MG63 (cell line): ENCODE measurements at regions not wholly inside any gene's neighbourhood (a gene's known extent, or its start where the extent isn't known, plus 50 kb on each side); places are given as distances from the start of the nearest gene placed in this dataset.

ENCODE experiments used
- DNase-seq: peaks from one replicate; pipeline ENCODE4 v3.0.0-alpha.2; 2020
- H3K27me3 ChIP-seq: fragments of 250-450 bp; sonication (Bioruptor Pico); 2 replicates; pipeline ENCODE4 v1.5.1; 2020; ENCODE audit warnings: mild to moderate bottlenecking, moderate library complexity
- H3K36me3 ChIP-seq: fragments of 250-450 bp; sonication (Bioruptor Pico); 2 replicates; pipeline ENCODE4 v1.5.1; 2020; ENCODE audit warnings: mild to moderate bottlenecking, moderate library complexity
- H3K4me3 ChIP-seq: fragments of 250-450 bp; sonication (Bioruptor Pico); 2 replicates; pipeline ENCODE4 v1.5.1; 2020; ENCODE audit warnings: mild to moderate bottlenecking, moderate library complexity
- H3K9me3 ChIP-seq: fragments of 250-450 bp; sonication (Bioruptor Pico); 2 replicates; pipeline ENCODE4 v1.5.1; 2020; ENCODE audit warnings: mild to moderate bottlenecking, moderate library complexity

GRCh38 chr7:25710959-25711358 lies 441.0 kb upstream of the NFE2L3 start:
- DNase-seq, result no peak

GRCh38 chr7:25711940-25712339 lies 440.1 kb upstream of the NFE2L3 start:
- Histone ChIP-seq H3K36me3 (no peaks in the 10 kb centered on the region), H3K4me3 (no peak overlapping the region), H3K9me3 (no peaks in the 10 kb centered on the region), H3K27me3 (no peaks in the 10 kb centered on the region)
- no peak for DNase-seq

More at GRCh38 chr7:25710959-25711358, 441.0 kb upstream of the NFE2L3 start:
- H3K36me3 ChIP-seq, result no peaks in the 10 kb centered on the region
- no peaks in the 10 kb centered on the region for H3K27me3 ChIP-seq
- no peak overlapping the region for H3K4me3 ChIP-seq
- no peaks in the 10 kb centered on the region for H3K9me3 ChIP-seq

- Histone ChIP-seq H3K36me3 (no peaks in the 10 kb centered on the region), H3K4me3 (no peak overlapping the region), H3K9me3 (no peaks in the 10 kb centered on the region), H3K27me3 (no peaks in the 10 kb centered on the region)
- no peak for DNase-seq
Measured at GRCh38 chr7:25712500-25712899, 439.5 kb upstream of the NFE2L3 start.

- DNase-seq, result no peak
- Histone ChIP-seq H3K36me3 (no peaks in the 10 kb centered on the region), H3K27me3 (no peaks in the 10 kb centered on the region), H3K4me3 (no peak overlapping the region), H3K9me3 (no peaks in the 10 kb centered on the region)
Measured at GRCh38 chr7:25714013-25714412, 438.0 kb upstream of the NFE2L3 start.

GRCh38 chr7:25716421-25716820 lies 435.6 kb upstream of the NFE2L3 start:
- Histone ChIP-seq H3K4me3 (no peak overlapping the region), H3K27me3 (no peaks in the 10 kb centered on the region), H3K9me3 (no peaks in the 10 kb centered on the region), H3K36me3 (no peaks in the 10 kb centered on the region)
- DNase-seq, result no peak

GRCh38 chr7:25718596-25718995 lies 433.4 kb upstream of the NFE2L3 start:
- peaks cover 2% of the 10 kb centered on the region; the same call in 1 of the 2 replicates for H3K27me3 ChIP-seq
- H3K36me3 ChIP-seq, result no peaks in the 10 kb centered on the region
- no peak overlapping the region for H3K4me3 ChIP-seq
- no peak for DNase-seq
- H3K9me3 ChIP-seq, result no peaks in the 10 kb centered on the region

GRCh38 chr7:25719190-25719896 lies 432.7 kb upstream of the NFE2L3 start:
- Histone ChIP-seq H3K9me3 (no peaks in the 10 kb centered on the region), H3K36me3 (no peaks in the 10 kb centered on the region), H3K27me3 (peaks cover 2% of the 10 kb centered on the region; the same call in 1 of the 2 replicates), H3K4me3 (no peak overlapping the region)
- no peak for DNase-seq

GRCh38 chr7:25720427-25720826 lies 431.6 kb upstream of the NFE2L3 start:
- no peaks in the 10 kb centered on the region for H3K9me3 ChIP-seq
- DNase-seq, result no peak

GRCh38 chr7:25722856-25723255 lies 429.1 kb upstream of the NFE2L3 start:
- no peak for DNase-seq
- H3K9me3 ChIP-seq, result no peaks in the 10 kb centered on the region
- H3K27me3 ChIP-seq, result peaks cover 2% of the 10 kb centered on the region; the same call in 1 of the 2 replicates
- H3K36me3 ChIP-seq, result no peaks in the 10 kb centered on the region
- H3K4me3 ChIP-seq, result no peak overlapping the region

More at GRCh38 chr7:25720427-25720826, 431.6 kb upstream of the NFE2L3 start:
- peaks cover 2% of the 10 kb centered on the region; the same call in 1 of the 2 replicates for H3K27me3 ChIP-seq
- no peaks in the 10 kb centered on the region for H3K36me3 ChIP-seq
- H3K4me3 ChIP-seq, result no peak overlapping the region

- Histone ChIP-seq H3K27me3 (peaks cover 2% of the 10 kb centered on the region; the same call in 1 of the 2 replicates), H3K4me3 (no peak overlapping the region), H3K9me3 (no peaks in the 10 kb centered on the region), H3K36me3 (no peaks in the 10 kb centered on the region)
- no peak for DNase-seq
Measured at GRCh38 chr7:25725451-25725850, 426.5 kb upstream of the NFE2L3 start.

- Histone ChIP-seq H3K27me3 (peaks cover 3% of the 10 kb centered on the region), H3K36me3 (no peaks in the 10 kb centered on the region), H3K9me3 (no peaks in the 10 kb centered on the region), H3K4me3 (no peak overlapping the region)
- DNase-seq, result no peak
Measured at GRCh38 chr7:25726170-25726780, 425.7 kb upstream of the NFE2L3 start.

GRCh38 chr7:25726781-25727311 lies 425.2 kb upstream of the NFE2L3 start:
- Histone ChIP-seq H3K9me3 (no peaks in the 10 kb centered on the region), H3K27me3 (peaks cover 4% of the 10 kb centered on the region), H3K36me3 (no peaks in the 10 kb centered on the region), H3K4me3 (no peak overlapping the region)
- no peak for DNase-seq

GRCh38 chr7:25727446-25727845 lies 424.6 kb upstream of the NFE2L3 start:
- no peak for DNase-seq
- Histone ChIP-seq H3K9me3 (no peaks in the 10 kb centered on the region), H3K4me3 (no peak overlapping the region), H3K36me3 (no peaks in the 10 kb centered on the region), H3K27me3 (peaks cover 4% of the 10 kb centered on the region)

- no peak for DNase-seq
- H3K4me3 ChIP-seq, result no peak overlapping the region
- H3K36me3 ChIP-seq, result no peaks in the 10 kb centered on the region
- no peaks in the 10 kb centered on the region for H3K9me3 ChIP-seq
- H3K27me3 ChIP-seq, result peaks cover 4% of the 10 kb centered on the region
Measured at GRCh38 chr7:25727876-25728275, 424.1 kb upstream of the NFE2L3 start.

GRCh38 chr7:25731068-25731845 lies 420.7 kb upstream of the NFE2L3 start:
- no peaks in the 10 kb centered on the region for H3K9me3 ChIP-seq
- peaks cover 5% of the 10 kb centered on the region; the same call in 1 of the 2 replicates for H3K27me3 ChIP-seq
- DNase-seq, result no peak
- H3K36me3 ChIP-seq, result no peaks in the 10 kb centered on the region
- H3K4me3 ChIP-seq, result no peak overlapping the region

GRCh38 chr7:25731846-25732245 lies 420.2 kb upstream of the NFE2L3 start:
- H3K27me3 ChIP-seq, result peaks cover 5% of the 10 kb centered on the region; the same call in 1 of the 2 replicates
- no peak for DNase-seq
- no peak overlapping the region for H3K4me3 ChIP-seq
- no peaks in the 10 kb centered on the region for H3K9me3 ChIP-seq
- no peaks in the 10 kb centered on the region for H3K36me3 ChIP-seq

GRCh38 chr7:25732766-25733217 lies 419.2 kb upstream of the NFE2L3 start:
- Histone ChIP-seq H3K9me3 (no peaks in the 10 kb centered on the region), H3K4me3 (no peak overlapping the region), H3K27me3 (peaks cover 5% of the 10 kb centered on the region; the same call in 1 of the 2 replicates), H3K36me3 (no peaks in the 10 kb centered on the region)
- DNase-seq, result no peak
